NB4 (cell line): ENCODE measurements at regions not wholly inside any gene's neighbourhood (a gene's known extent, or its start where the extent isn't known, plus 50 kb on each side); places are given as distances from the start of the nearest gene placed in this dataset.

Experiments used
- DNase-seq: peaks from one replicate; pipeline ENCODE4 v3.0.0; 2010; ENCODE audit warnings: low read depth
- H3K4me3 ChIP-seq: one replicate; pipeline ENCODE4 v1.5.1; 2011; ENCODE audit warnings: mild to moderate bottlenecking, low read depth, low read length, moderate library complexity
- CTCF ChIP-seq: IDR thresholded peaks from one replicate; pipeline ENCODE4 v1.5.1; 2012; ENCODE audit warnings: low read depth, low read length
- MAX ChIP-seq: IDR thresholded peaks from 2 replicates; pipeline ENCODE4 v1.6.1; 2011; ENCODE audit warnings: low read depth, low read length
- MYC ChIP-seq: IDR thresholded peaks from 2 replicates; pipeline ENCODE4 v1.6.1; 2011; ENCODE audit warnings: low read depth, low read length
- POLR2A ChIP-seq: IDR thresholded peaks from 2 replicates; pipeline ENCODE4 v1.6.1; 2011; ENCODE audit warnings: mild to moderate bottlenecking; ENCODE audit not compliant: insufficient read length; ENCODE audit errors: extremely low read depth

GRCh38 chr7:84482476-84482875, 287.9 kb upstream of the SEMA3A start:
- DNase-seq, result no peak
- TF ChIP-seq MYC (no peak), CTCF (no peak), POLR2A (no peak), MAX (no peak)
- H3K4me3 ChIP-seq, result no peak overlapping the region

DNA sequence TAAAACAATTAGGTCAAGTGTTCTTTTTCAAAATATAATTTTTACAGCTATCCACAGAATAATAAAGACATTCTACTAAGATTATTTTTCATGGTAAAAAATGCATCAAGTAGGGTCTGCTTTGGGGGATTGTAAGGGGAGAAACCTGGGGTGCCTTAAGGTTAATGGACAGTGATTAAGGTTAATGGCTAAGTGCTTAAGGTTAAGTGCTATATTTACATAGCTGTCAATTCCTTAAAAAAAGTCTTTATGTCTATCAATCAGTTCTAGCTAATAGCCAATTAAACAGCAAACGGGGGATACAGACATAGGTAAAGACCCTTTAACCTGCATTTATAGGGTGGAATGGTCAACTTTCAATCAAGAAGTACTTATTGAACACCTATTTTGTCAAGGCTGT, 284.5 kb upstream of the SEMA3A start:
- DNase-seq, result no peak
- no peak overlapping the region for H3K4me3 ChIP-seq
- TF ChIP-seq MYC (no peak), POLR2A (no peak), CTCF (no peak), MAX (no peak)

DNA sequence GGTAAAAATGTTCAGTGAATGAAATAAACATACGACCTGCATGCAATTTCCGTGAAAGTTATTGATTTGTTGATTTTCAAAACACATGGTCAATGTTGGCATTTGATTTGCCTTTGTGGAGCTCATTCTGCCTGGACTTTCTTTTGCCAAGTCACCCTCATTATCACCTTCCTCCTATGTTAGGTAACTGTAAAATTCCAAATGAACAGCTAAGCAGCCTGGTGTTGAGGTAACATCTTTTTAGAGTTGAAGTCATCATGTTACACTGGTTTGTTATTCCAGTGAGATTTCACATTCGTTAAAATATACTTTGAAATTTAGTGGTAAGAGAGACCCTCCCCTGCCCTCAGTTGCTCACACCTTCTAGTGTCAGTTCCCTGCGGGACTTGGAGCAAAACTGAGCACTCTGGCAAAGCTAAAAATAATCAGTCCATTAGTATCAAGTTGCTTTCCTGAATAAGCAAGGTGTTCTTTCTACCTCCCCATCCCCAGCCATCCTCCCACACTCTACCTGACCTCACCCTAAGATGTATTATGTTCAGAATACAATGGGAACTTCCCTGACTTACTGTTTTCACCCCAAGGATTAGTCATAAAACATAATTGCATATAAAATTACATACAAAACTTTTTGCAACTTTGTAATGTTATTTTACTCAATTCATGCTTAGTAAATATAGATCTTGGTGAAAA, 283.3 kb upstream of the SEMA3A start:
- no peak for DNase-seq
- no peak overlapping the region for H3K4me3 ChIP-seq
- TF ChIP-seq MYC, result no peak
- no peak for TF ChIP-seq POLR2A
- TF ChIP-seq MAX, result no peak

DNA sequence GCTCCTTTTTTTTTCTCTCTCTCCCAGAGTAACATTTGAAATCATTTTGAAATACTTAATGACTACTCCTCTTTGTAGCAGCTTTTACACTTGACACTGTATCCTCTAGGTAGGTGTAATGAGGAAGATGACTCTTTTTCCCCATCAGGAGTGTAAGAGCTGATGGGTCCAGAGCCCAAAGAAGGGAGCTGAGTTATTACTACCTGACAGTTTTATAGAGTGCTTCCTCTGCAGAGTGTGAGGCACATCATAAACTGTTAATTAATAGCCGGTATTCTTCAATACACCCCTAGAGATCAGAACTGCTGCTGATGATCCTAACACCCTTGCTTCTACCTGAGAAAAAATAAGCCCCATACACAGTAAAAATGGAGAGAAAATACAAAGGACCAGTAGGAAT, 279.8 kb upstream of the SEMA3A start:
- no peak overlapping the region for H3K4me3 ChIP-seq
- TF ChIP-seq MYC (no peak), CTCF (no peak), MAX (no peak), POLR2A (no peak)
- no peak for DNase-seq

DNA sequence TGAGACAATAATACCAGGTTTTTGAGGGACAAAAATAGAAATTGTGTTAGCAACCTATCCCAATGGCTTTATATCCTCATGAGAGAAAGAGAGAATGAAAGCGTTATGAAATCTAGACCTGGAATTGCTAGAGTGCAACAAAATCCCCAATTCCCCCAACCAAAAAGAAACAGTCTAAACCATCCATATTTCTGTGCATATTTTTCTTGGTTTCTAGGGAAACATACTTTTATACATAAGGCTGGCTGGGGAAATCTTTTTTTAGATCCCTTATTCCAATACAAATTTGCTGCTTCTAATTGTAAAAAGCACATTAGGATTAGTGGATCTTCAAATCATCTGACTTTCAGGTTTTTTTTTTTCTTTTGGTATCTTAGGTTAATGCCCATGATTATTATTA, 277.0 kb upstream of the SEMA3A start:
- H3K4me3 ChIP-seq, result no peak overlapping the region
- DNase-seq, result no peak
- no peak for TF ChIP-seq CTCF
- no peak for TF ChIP-seq POLR2A
- TF ChIP-seq MAX, result no peak
- TF ChIP-seq MYC, result no peak

DNA sequence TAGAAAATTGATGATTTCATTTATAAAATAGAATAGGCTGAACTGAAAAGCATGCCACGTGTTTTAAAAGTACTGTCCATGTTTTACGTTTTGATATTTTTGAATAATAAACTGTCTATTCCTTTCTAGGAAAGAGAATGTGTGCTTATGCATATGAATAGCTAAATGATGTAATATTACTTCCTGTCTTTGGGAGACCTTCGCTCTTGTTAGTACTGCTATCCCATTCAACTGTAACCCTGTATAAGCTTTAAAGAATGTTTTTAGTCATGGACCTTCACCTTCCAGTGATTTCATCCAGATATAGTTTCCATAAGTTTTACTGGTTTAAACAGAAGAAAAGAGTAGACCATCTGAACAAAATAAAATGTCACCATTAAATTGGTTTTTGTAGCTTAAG, 274.4 kb upstream of the SEMA3A start:
- DNase-seq, result no peak
- no peak overlapping the region for H3K4me3 ChIP-seq
- TF ChIP-seq CTCF, result no peak
- TF ChIP-seq POLR2A, result no peak
